H54 (cell line): ENCODE measurements at regions not wholly inside any gene's neighbourhood (a gene's known extent, or its start where the extent isn't known, plus 50 kb on each side); places are given as distances from the start of the nearest gene placed in this dataset.

Source experiments
- DNase-seq: peaks from one replicate; pipeline ENCODE4 v3.0.0; 2011; ENCODE audit warnings: low spot score, mixed read lengths; ENCODE audit not compliant: insufficient read length
- FAIRE-seq: peaks from 3 replicates; lab custom pipeline; 2011; peaks lifted over from hg19 to GRCh38; lab: Jason Lieb, UNC
- POLR2A ChIP-seq: IDR thresholded peaks from 2 replicates; pipeline ENCODE4 v1.6.1; 2011; ENCODE audit warnings: low read depth, mild to moderate bottlenecking, low read length

- no peak for DNase-seq
- TF ChIP-seq POLR2A: no peak
- FAIRE-seq: no peak
Observed at GRCh38 chr3:34305266-34305665, 506.8 kb downstream of the PDCD6IP start.

- DNase-seq (no peak), FAIRE-seq (no peak)
- TF ChIP-seq POLR2A: no peak
Observed at GRCh38 chr3:34312684-34313083, 514.3 kb downstream of the PDCD6IP start.

- FAIRE-seq: no peak
- no peak for TF ChIP-seq POLR2A
- DNase-seq: no peak
Observed at GRCh38 chr3:34319881-34320280, 521.5 kb downstream of the PDCD6IP start.

GRCh38 chr3:34323517-34323916 is 525.1 kb downstream of the PDCD6IP start:
- DNase-seq (no peak), FAIRE-seq (no peak)
- TF ChIP-seq POLR2A: no peak

GRCh38 chr3:34346656-34347055 is 548.2 kb downstream of the PDCD6IP start:
- TF ChIP-seq POLR2A: no peak
- no peak for FAIRE-seq

GRCh38 chr3:34351882-34352777 is 553.7 kb downstream of the PDCD6IP start:
- TF ChIP-seq POLR2A: no peak
- FAIRE-seq (no peak), DNase-seq (no peak)

More at GRCh38 chr3:34346656-34347055, 548.2 kb downstream of the PDCD6IP start:
- no peak for DNase-seq

- FAIRE-seq (no peak), DNase-seq (no peak)
- TF ChIP-seq POLR2A: no peak
Observed at GRCh38 chr3:34352778-34353331, 554.4 kb downstream of the PDCD6IP start.

GRCh38 chr3:34357461-34357860 is 559.0 kb downstream of the PDCD6IP start:
- DNase-seq (no peak), FAIRE-seq (no peak)
- TF ChIP-seq POLR2A: no peak

DNA sequence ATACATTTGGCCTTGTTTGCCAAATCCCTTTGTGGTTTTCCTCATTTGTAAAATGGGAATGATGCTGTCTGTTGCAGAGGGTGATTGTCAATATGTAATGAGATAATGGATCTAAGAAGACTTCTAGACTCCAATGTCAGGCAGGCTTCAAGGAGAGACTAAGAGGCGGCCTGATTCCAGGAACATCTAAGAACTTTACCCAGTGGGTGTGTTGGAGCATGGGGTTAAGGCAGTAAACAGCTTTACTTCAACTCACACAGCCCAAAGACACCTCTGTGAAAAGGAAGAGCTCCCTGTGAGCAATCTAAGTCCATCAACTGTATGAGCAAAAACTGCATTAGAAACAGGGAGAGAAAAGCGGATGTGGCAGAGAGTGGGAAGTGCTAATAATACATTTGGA is 560.6 kb downstream of the PDCD6IP start:
- TF ChIP-seq POLR2A: no peak
- DNase-seq (no peak), FAIRE-seq (no peak)

DNA sequence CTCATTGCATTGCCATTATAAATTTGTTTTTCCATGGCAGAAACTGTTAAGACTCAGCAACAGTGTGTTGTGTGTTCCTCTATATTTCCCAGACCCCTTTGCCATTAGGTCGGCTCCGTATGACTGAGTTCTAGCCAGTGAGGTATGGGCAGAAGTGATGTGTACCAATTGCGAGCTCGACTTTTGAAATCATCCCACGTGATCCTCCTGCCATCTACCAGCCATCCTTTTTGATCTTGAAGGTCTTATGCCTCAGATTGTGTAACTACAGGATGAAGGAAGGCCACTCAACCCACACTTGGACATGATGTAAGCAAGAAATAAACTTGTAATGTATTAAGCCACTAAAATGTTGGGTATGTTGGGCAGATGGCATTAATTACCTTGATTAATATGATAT is 562.3 kb downstream of the PDCD6IP start:
- DNase-seq (no peak), FAIRE-seq (no peak)
- TF ChIP-seq POLR2A: no peak

GRCh38 chr3:34361921-34362320 is 563.5 kb downstream of the PDCD6IP start:
- FAIRE-seq (no peak), DNase-seq (no peak)
- TF ChIP-seq POLR2A: no peak

GRCh38 chr3:34362910-34363309 is 564.5 kb downstream of the PDCD6IP start:
- DNase-seq (no peak), FAIRE-seq (no peak)
- TF ChIP-seq POLR2A: no peak

DNA sequence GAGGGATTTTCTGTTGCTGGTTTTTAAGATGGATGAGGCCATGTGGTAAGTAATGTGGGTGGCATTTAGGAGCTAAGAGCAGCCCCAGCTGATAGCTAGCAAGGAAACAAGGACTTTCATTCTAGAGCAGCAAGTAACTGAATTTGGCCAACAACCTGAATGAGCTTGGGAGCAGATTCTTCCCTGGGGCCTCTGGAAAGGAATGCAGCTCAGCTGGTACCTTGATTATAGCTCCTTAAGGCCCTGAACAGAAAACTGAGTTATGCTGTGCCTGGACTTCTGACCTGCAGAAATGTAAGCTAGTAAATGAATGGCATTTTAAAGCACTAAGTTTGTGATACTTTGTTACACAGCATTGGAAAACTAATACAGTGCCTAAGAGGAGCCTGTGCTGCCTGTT is 565.5 kb downstream of the PDCD6IP start:
- TF ChIP-seq POLR2A: no peak
- DNase-seq (no peak), FAIRE-seq (no peak)

- FAIRE-seq: no peak
- TF ChIP-seq POLR2A: no peak
- DNase-seq: no peak
Observed at GRCh38 chr3:34364335-34364734, 565.9 kb downstream of the PDCD6IP start.

DNA sequence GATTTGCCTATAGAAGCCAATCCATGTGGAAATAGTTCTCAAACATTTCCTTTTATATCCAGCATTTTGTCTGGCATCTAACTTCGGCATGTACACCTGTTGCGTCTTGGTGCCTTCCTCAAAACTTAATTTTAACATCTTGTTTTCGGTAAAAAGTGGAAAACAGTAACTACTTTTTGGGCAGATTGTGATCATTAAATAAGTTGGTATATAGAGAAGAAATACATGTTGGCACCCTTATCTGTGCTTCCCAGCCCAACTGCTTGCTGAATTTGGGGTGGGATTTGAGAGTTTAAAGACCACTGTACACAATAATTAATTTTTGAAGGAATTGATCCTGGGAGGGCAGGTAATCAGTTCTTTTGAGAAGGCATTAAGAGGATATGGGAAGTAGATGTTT is 566.8 kb downstream of the PDCD6IP start:
- no peak for TF ChIP-seq POLR2A
- no peak for DNase-seq
- FAIRE-seq: no peak
